ENCODE measurements at regions not wholly inside any gene's neighbourhood (a gene's known extent, or its start where the extent isn't known, plus 50 kb on each side); places are given as distances from the start of the nearest gene placed in this dataset.

- Mint-ChIP-seq H3K27ac (no peak overlapping the region), H3K4me3 (no peak overlapping the region), H3K27me3 (peaks cover 6% of the 10 kb centered on the region), H3K9me3 (ENCODE audit: insufficient read depth) (no peaks in the 10 kb centered on the region), H3K4me1 (no peaks in the 10 kb centered on the region)
- H2AFZ ChIP-seq (ENCODE audit: insufficient read depth, low read depth, low read length, poor library complexity, severe bottlenecking) = no peak overlapping the region
- H3K27ac ChIP-seq (ENCODE audit: low read length in 2 of 2) = no peak overlapping the region
- H3K36me3 ChIP-seq (replicated peaks in 1 of 2; ENCODE audit: control extremely low read depth in 1 of 2, control insufficient read depth in 1 of 2, extremely low read depth in 1 of 2, insufficient read depth in 2 of 2, low read length in 1 of 2) = no peaks in the 10 kb centered on the region
- H3K4me1 ChIP-seq (ENCODE audit: control insufficient read depth in 2 of 2, insufficient read depth in 2 of 2, low read length in 2 of 2) = no peaks in the 10 kb centered on the region
- H3K4me2 ChIP-seq (replicated peaks; ENCODE audit: low read depth, low read length, poor library complexity, severe bottlenecking) = no peak overlapping the region
- H3K9ac ChIP-seq (ENCODE audit: low read length) = no peak overlapping the region
- POLR2A ChIA-PET = no interaction called here
- CTCF ChIA-PET = no interaction called here
- no CpG with 5 or more reads among the region's 3 CpGs for WGBS (ENCODE audit: insufficient coverage)
- H3K9me3 ChIP-seq (ENCODE audit: control extremely low read depth in 1 of 3, control insufficient read depth in 2 of 3, insufficient read depth in 1 of 3, low read length in 2 of 3) = no peaks in the 10 kb centered on the region
- TF ChIP-seq EZH2 (IDR thresholded peaks at IDR 0.05; ENCODE audit: borderline replicate concordance, insufficient read depth, low read depth, low read length, poor library complexity, severe bottlenecking) = no peak
- TF ChIP-seq CTCF (IDR thresholded peaks at IDR 0.05) = no peak
- H3K79me2 ChIP-seq (ENCODE audit: control insufficient read depth, insufficient read depth, low read length) = no peaks in the 10 kb centered on the region
- H4K20me1 ChIP-seq (ENCODE audit: control insufficient read depth, insufficient read depth, low read length, poor library complexity, severe bottlenecking) = no peaks in the 10 kb centered on the region
- intact Hi-C loops (cut with micrococcal nuclease) = no loop called here
- H3K4me3 ChIP-seq (ENCODE audit: control extremely low read depth in 1 of 5, extremely low read depth in 1 of 5, insufficient read depth in 1 of 5, low read depth in 2 of 5, low read length in 4 of 5) = no peak overlapping the region
- H3K27me3 ChIP-seq (replicated peaks in 1 of 4; ENCODE audit: control extremely low read depth in 1 of 4, control insufficient read depth in 3 of 4, insufficient read depth in 4 of 4, low read length in 3 of 4) = no peaks in the 10 kb centered on the region
- DNase-seq (no peak), ATAC-seq (ENCODE audit: low read depth) (no peak)
Measured at GRCh38 chr1:106962591-106962990, 93.9 kb upstream of the PRMT6 start.

- WGBS (ENCODE audit: insufficient coverage) = 96% methylated on average over 2 of the region's 4 CpGs
- Histone ChIP-seq H4K20me1 (ENCODE audit: control insufficient read depth, insufficient read depth, low read length, poor library complexity, severe bottlenecking) (no peaks in the 10 kb centered on the region), H3K27me3 (replicated peaks in 1 of 4; ENCODE audit: control extremely low read depth in 1 of 4, control insufficient read depth in 3 of 4, insufficient read depth in 4 of 4, low read length in 3 of 4) (no peaks in the 10 kb centered on the region), H3K9me3 (ENCODE audit: control extremely low read depth in 1 of 3, control insufficient read depth in 2 of 3, insufficient read depth in 1 of 3, low read length in 2 of 3) (no peaks in the 10 kb centered on the region), H3K4me3 (ENCODE audit: control extremely low read depth in 1 of 5, extremely low read depth in 1 of 5, insufficient read depth in 1 of 5, low read depth in 2 of 5, low read length in 4 of 5) (no peak overlapping the region), H3K4me2 (replicated peaks; ENCODE audit: low read depth, low read length, poor library complexity, severe bottlenecking) (no peak overlapping the region), H3K9ac (ENCODE audit: low read length) (no peak overlapping the region), H3K4me1 (ENCODE audit: control insufficient read depth in 2 of 2, insufficient read depth in 2 of 2, low read length in 2 of 2) (no peaks in the 10 kb centered on the region), H3K27ac (ENCODE audit: low read length in 2 of 2) (no peak overlapping the region), H2AFZ (ENCODE audit: insufficient read depth, low read depth, low read length, poor library complexity, severe bottlenecking) (no peak overlapping the region), H3K79me2 (ENCODE audit: control insufficient read depth, insufficient read depth, low read length) (no peaks in the 10 kb centered on the region), H3K36me3 (replicated peaks in 1 of 2; ENCODE audit: control extremely low read depth in 1 of 2, control insufficient read depth in 1 of 2, extremely low read depth in 1 of 2, insufficient read depth in 2 of 2, low read length in 1 of 2) (no peaks in the 10 kb centered on the region)
- Mint-ChIP-seq H3K27me3 (peaks cover under 1% of the 10 kb centered on the region), H3K27ac (no peak overlapping the region), H3K4me3 (no peak overlapping the region), H3K4me1 (no peaks in the 10 kb centered on the region), H3K9me3 (ENCODE audit: insufficient read depth) (no peaks in the 10 kb centered on the region)
- DNase-seq (no peak), ATAC-seq (ENCODE audit: low read depth) (no peak)
- ChIA-PET POLR2A (no interaction called here), CTCF (no interaction called here)
- TF ChIP-seq EZH2 (IDR thresholded peaks at IDR 0.05; ENCODE audit: borderline replicate concordance, insufficient read depth, low read depth, low read length, poor library complexity, severe bottlenecking) (no peak), CTCF (IDR thresholded peaks at IDR 0.05) (no peak)
- intact Hi-C loops (cut with micrococcal nuclease) = no loop called here
Measured at GRCh38 chr1:106964495-106964894, 92.0 kb upstream of the PRMT6 start.
